GM18951 (cell line): ENCODE measurements at regions not wholly inside any gene's neighbourhood (a gene's known extent, or its start where the extent isn't known, plus 50 kb on each side); places are given as distances from the start of the nearest gene placed in this dataset.

Experiments
- POLR2A ChIP-seq: IDR thresholded peaks from 4 replicates; pipeline ENCODE4 v1.6.1; 2011; ENCODE audit warnings: mild to moderate bottlenecking; ENCODE audit not compliant: insufficient read length, insufficient read depth; ENCODE audit errors: extremely low read depth
- in situ Hi-C: fragments of 300-500 bp; cut with MboI; formaldehyde crosslinking; loops from one replicate; pipeline ENCODE4 v1.12.0; 2022; ENCODE audit warnings: low sequenced_read_pairs, mixed read lengths, inconsistent platforms; ENCODE audit not compliant: unreplicated experiment

DNA sequence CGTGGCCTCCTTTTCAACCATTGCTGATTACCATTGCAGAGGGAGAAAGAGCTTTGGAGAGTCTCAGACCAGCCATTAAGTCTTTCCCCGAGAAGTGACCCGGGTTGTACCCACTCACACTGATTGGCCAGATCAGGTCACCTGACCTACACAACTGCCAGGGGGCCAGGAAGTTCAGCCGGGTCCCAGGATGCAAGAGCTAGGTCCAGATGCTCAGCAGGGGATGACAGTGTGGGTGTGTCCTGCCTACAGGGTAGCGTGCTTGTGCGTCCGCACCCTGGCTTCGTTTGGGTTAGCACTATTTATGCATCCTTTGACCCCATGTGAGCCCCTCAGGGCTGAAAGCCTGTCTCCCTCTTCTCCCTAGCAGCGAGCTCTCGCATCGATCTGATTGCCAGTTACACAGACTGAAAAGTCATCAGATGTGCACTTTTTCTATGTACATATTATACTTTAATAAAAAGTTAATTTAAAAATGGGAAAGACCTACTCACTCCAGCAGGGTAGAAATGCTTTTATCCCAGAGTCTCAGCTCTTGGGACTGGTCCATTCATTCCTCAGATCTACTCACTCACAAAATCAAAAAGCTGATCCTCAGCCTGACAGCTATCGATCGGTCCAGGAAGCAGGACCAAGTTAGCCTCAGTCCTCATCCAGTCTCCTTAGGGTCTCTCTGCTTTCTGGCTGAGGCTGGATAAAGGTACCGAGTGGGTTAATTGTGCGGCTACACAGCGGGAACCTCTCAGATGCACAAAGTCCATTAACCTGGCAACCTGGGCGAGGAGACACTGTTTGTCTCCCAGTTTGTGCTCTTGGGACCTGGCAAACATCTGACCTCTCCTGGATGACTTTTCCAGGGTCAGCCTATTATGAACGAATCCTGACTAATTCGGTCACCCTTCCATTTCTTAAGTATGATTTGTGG is 68.0 kb downstream of the SERPINA3 start:
- in situ Hi-C loops: loop anchor here (25.0 kb wide), 1 partner anchor 682 kb away; no protein-coding TSS in a partner anchor
- no peak for TF ChIP-seq POLR2A

DNA sequence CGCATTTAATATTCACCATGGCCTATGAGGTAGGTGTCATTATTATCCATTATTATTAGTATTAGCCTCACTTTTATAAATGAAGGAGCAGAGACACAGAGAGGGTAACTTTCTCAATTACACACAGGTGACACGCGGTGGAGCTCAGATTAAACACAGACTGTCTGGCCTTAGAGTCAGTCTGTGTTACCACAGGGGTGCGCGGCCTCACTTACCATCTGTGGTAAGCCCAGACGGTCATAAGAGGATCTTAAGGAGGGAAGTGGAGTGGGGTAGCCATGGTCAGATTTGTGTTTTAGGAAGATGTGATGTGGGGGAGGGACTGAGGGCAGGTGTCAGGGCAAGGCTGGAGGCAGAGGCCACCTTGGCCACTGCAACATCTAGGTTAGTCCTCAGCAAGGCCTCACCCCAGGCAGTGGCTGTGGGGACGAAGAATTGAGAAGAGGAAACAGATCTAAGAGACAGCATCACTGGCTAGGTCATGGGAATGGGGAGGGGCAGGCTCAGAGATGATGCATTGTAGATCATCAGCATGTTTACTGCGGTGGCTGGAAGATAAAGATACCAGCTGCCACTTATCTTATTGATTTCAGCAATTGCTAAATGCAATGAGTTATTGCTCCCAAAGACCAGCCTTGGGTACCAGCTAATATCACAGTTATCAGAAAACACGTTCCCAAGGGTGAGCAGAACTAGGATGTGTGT is 67.1 kb downstream of the SERPINA3 start:
- in situ Hi-C loops: loop anchor here (25.0 kb wide), 1 partner anchor 683 kb away; no protein-coding TSS in a partner anchor
- TF ChIP-seq POLR2A: no peak

DNA sequence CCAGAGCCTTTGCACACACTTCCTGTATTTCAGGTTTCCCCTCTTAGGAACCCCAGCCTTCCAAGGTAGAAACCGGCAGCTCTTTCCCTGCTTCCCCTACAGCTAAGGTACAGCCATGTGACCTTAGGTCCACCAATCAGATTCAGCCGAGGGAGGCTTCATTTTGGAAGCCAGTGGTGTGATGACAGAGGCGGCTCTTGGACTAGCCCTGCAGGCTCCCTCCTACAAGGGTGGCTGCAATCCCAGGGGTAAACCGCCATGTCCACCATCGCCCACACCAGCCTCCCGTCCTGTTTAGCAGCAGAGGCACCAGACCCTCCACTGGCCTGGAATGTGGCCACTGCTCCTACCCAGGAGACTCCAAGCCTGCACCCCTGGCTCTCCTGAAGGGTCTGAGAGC is 65.6 kb downstream of the SERPINA3 start:
- in situ Hi-C loops: loop anchor here (25.0 kb wide), 1 partner anchor 685 kb away; no protein-coding TSS in a partner anchor
- no peak for TF ChIP-seq POLR2A

GRCh38 chr14:94677213-94677612 is 65.0 kb downstream of the SERPINA3 start:
- TF ChIP-seq POLR2A: no peak
- in situ Hi-C loops: loop anchor here (25.0 kb wide), 1 partner anchor 685 kb away; no protein-coding TSS in a partner anchor

GRCh38 chr14:94676495-94677185 is 64.4 kb downstream of the SERPINA3 start:
- no peak for TF ChIP-seq POLR2A
- in situ Hi-C loops: loop anchor here (25.0 kb wide), 1 partner anchor 686 kb away; no protein-coding TSS in a partner anchor

DNA sequence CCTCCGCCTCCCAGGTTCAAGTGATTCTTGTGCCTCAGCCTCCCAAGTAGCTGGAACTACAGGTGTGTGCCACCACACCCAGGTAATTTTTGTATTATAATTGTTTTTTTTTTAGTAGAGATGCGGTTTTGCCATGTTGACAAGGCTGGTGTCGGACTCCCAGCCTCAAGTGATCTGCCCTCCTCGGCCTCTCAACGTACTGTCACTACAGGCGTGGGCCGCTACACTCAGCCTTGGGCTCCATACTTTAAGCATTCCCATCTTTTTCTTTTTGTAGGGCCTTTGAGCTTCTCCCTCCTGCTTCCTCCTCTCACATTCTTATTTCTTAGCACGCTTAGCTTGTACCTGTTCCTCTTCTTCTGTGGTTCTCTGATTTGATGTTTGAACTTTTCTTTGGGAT is 62.8 kb downstream of the SERPINA3 start:
- in situ Hi-C loops: loop anchor here (25.0 kb wide), 1 partner anchor 687 kb away; no protein-coding TSS in a partner anchor
- TF ChIP-seq POLR2A: no peak

GRCh38 chr14:94673781-94674231 is 61.6 kb downstream of the SERPINA3 start:
- TF ChIP-seq POLR2A: no peak
- in situ Hi-C loops: no loop called here
